ENCODE measurements at regions not wholly inside any gene's neighbourhood (a gene's known extent, or its start where the extent isn't known, plus 50 kb on each side); places are given as distances from the start of the nearest gene placed in this dataset.

DNA sequence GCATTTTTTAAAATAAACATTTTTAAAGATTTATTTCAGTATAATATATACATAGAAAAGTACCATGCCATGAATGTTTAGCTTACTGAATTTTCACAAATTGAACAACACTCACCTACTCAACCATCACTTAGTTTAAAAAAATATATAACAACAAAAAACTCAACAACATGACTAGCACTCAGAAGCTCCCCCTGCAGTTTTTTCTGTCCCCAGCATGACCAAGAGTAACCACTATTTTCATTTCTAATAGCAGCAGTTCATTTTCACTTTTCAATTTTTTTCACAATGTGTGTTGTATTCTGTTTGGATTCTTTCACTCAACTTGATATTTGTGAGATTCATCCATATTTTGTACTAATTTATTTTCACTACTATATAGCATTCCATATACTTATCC lies 162.3 kb upstream of the POGK start:
- TF ChIP-seq POLR2A (IDR thresholded peaks at IDR 0.05; ENCODE audit: low read length) (no peak), GATA1 (IDR thresholded peaks at IDR 0.05; ENCODE audit: low read depth, low read length) (no peak)
